Nephron (organoid): ENCODE measurements at regions not wholly inside any gene's neighbourhood (a gene's known extent, or its start where the extent isn't known, plus 50 kb on each side); places are given as distances from the start of the nearest gene placed in this dataset.
A peak's percentile ranks its signal among the peaks of the same experiment; 100 is the strongest.
"Not testable (repeated sequence)": the region's sequence is repeated elsewhere in the genome, so short reads cannot be mapped to it uniquely, and the experiment has no call there.

Experiments
- H3K27ac Mint-ChIP-seq, 3 experiments: 2 replicates each; pipeline ENCODE4 v1.8.0; 2020; ENCODE audit warnings: mixed read lengths in 3 of 3, mild to moderate bottlenecking in 2 of 3, moderate library complexity in 1 of 3
- H3K27me3 Mint-ChIP-seq: 2 replicates; pipeline ENCODE4 v1.8.0; 2021; ENCODE audit warnings: low read depth, mild to moderate bottlenecking, moderate library complexity, mixed read lengths
- H3K36me3 Mint-ChIP-seq: 2 replicates; pipeline ENCODE4 v1.8.0; 2020; ENCODE audit warnings: low read depth, mixed read lengths
- H3K4me1 Mint-ChIP-seq: 2 replicates; pipeline ENCODE4 v1.8.0; 2020; ENCODE audit warnings: mixed read lengths
- H3K4me3 Mint-ChIP-seq, 3 experiments: 2 replicates each; pipeline ENCODE4 v1.8.0; 2020; ENCODE audit warnings: mild to moderate bottlenecking in 3 of 3, mixed read lengths in 3 of 3, moderate library complexity in 2 of 3
- H3K9me3 Mint-ChIP-seq: 2 replicates; pipeline ENCODE4 v1.8.0; 2020; ENCODE audit warnings: mixed read lengths
- CTCF ChIP-seq, 3 experiments: fragments of 200-600 bp; sonication (generic); IDR thresholded peaks; one replicate each; pipeline ENCODE4 v1.5.0; 2021; ENCODE audit warnings: antibody characterized with exemption in 3 of 3; ENCODE audit not compliant: unreplicated experiment in 3 of 3

- Mint-ChIP-seq H3K4me3 (no peak overlapping the region), H3K9me3 (peaks cover 12% of the 10 kb centered on the region), H3K27me3 (no peaks in the 10 kb centered on the region), H3K27ac (no peak overlapping the region), H3K36me3 (no peaks in the 10 kb centered on the region), H3K4me1 (peaks cover 12% of the 10 kb centered on the region)
- no peak for TF ChIP-seq CTCF (IDR thresholded peaks at IDR 0.05; ENCODE audit: unreplicated experiment in 3 of 3)
These were observed 951.5 kb downstream of the GALC start for GRCh38 chr14:87041290-87042020.

- Mint-ChIP-seq H3K27me3 (no peaks in the 10 kb centered on the region), H3K27ac (peak overlapping the region; percentile 51 to 80 (median 67)), H3K9me3 (peaks cover 6% of the 10 kb centered on the region), H3K4me3 (no peak overlapping the region), H3K36me3 (no peaks in the 10 kb centered on the region), H3K4me1 (peaks cover 20% of the 10 kb centered on the region)
- TF ChIP-seq CTCF (IDR thresholded peaks at IDR 0.05; ENCODE audit: unreplicated experiment in 3 of 3): no peak
These were observed 958.3 kb downstream of the GALC start for GRCh38 chr14:87034680-87035079.

GRCh38 chr14:87030197-87030596 is 962.8 kb downstream of the GALC start:
- TF ChIP-seq CTCF (IDR thresholded peaks at IDR 0.05; ENCODE audit: unreplicated experiment in 3 of 3): no peak
- Mint-ChIP-seq H3K27ac (no peak overlapping the region), H3K36me3 (no peaks in the 10 kb centered on the region), H3K4me1 (peaks cover 13% of the 10 kb centered on the region), H3K27me3 (no peaks in the 10 kb centered on the region), H3K4me3 (no peak overlapping the region), H3K9me3 (no peaks in the 10 kb centered on the region)

GRCh38 chr14:87020106-87020505 is 972.9 kb downstream of the GALC start:
- H3K36me3 Mint-ChIP-seq, H3K9me3 Mint-ChIP-seq, H3K27me3 Mint-ChIP-seq, H3K4me1 Mint-ChIP-seq, H3K4me3 Mint-ChIP-seq: not testable (repeated sequence)
- H3K27ac Mint-ChIP-seq: peak overlapping the region in 1 of 3 experiments; percentile 44

GRCh38 chr14:87018294-87018693 is 974.7 kb downstream of the GALC start:
- Mint-ChIP-seq H3K9me3 (peaks cover 12% of the 10 kb centered on the region), H3K27ac (no peak overlapping the region), H3K4me1 (no peaks in the 10 kb centered on the region), H3K27me3 (no peaks in the 10 kb centered on the region), H3K4me3 (no peak overlapping the region), H3K36me3 (no peaks in the 10 kb centered on the region)
- no peak for TF ChIP-seq CTCF (IDR thresholded peaks at IDR 0.05; ENCODE audit: unreplicated experiment in 3 of 3)

GRCh38 chr14:87017335-87017734 is 975.6 kb downstream of the GALC start:
- no peaks in the 10 kb centered on the region for H3K36me3 Mint-ChIP-seq
- no peak for TF ChIP-seq CTCF (IDR thresholded peaks at IDR 0.05; ENCODE audit: unreplicated experiment in 3 of 3)
- no peak overlapping the region for H3K27ac Mint-ChIP-seq
- H3K4me3 Mint-ChIP-seq: no peak overlapping the region
- H3K4me1 Mint-ChIP-seq: no peaks in the 10 kb centered on the region
- peaks cover 12% of the 10 kb centered on the region for H3K9me3 Mint-ChIP-seq
- H3K27me3 Mint-ChIP-seq: no peaks in the 10 kb centered on the region
